HG02884 (cell line): ENCODE measurements at regions not wholly inside any gene's neighbourhood (a gene's known extent, or its start where the extent isn't known, plus 50 kb on each side); places are given as distances from the start of the nearest gene placed in this dataset.

Experiments
- ATAC-seq: cut with Tn5 transposase; IDR thresholded peaks from one replicate; pipeline ENCODE4 v1.9.1; 2021; ENCODE audit warnings: mild to moderate bottlenecking, moderate library complexity; ENCODE audit not compliant: unreplicated experiment

DNA sequence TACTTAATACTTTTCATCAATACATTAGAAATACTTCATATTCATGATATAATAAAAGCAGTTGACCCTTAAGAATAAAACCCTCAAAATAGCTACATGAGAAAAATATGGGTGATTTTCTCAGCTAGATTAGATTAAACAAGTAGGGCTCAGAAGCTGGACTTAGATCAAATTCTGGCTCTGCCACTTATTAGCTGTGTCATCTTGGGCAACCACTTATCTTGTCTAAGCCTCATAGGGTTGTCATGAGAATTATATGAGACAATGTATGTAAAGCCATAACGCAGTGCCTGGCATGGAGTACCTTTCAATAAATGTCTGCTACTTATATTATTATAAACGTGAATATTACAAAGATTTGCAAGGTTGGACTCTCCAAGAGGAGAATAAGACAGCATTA lies 84.3 kb upstream of the PGRMC2 start:
- ATAC-seq = no peak

DNA sequence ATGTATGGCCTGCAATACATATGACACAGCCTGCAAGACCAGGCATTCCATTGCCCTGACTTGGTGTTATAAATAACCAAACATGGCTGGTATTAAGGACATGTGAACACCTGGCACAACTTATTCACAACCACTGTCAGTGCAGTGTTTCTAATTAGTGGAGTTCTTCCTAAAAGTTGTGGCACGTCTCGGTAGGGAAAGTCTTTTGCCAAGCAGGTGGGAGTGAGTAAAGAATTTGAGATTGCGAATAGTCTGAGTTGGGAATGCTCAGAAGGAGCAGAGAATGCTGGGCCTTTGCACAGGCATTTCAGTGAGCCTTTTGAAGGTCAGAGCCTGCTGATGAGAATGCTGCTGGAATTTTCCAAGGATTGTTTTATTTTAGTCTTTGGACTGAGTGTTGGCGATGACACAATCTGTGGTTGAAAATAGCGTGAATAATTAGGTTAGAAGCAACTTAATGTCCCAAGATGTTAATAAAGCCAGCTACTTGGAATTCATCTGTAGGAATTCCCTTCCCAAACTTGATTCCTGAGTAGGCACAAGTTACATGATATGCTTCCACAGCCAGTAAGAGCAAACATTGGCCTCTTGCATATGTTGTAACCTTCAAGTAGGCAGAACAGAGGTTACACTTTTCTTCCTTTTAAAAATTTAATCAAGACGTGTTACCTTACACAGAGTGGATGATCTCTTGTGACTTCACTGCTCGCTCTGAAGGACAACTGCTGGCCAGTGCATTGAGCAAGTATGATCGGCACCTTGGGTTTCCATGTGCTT lies 83.6 kb upstream of the PGRMC2 start:
- no peak for ATAC-seq

DNA sequence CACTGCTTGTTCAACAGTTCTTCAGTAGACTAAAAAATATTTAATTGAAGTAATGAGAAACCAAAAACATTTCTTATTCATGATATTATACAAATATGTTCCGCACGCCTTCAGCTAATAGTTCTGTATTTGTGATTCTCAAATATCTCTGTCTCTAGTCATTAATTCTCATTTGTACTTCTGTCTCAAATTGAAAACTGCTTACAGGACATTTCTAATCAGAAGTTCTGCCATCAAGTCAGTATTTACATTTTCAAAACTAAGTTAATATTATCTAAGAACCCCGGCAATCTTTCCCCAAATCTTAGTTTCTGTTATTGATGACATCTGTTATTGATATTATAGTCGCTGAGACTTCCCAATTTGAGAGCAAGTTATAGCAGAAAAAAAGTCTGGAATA lies 78.6 kb upstream of the PGRMC2 start:
- no peak for ATAC-seq

DNA sequence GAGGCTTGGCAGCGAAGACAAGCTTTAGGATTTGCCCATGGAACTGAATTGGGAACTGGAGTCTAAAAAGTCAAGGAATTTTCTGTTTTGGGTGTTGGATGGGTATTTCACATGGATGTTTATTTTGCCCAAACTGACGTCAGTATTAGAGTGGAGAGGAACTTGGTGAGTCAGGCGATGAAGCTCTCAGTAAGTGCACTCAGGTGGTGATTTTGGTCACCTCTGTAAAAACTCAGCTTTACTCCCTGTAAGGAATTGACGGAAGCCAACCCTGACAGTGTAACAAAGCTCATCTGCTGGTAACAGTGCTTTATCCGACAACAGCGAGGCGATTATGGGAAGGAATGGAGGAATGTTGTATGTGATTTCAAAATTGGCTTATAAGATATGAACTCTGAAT lies 77.0 kb upstream of the PGRMC2 start:
- no peak for ATAC-seq

DNA sequence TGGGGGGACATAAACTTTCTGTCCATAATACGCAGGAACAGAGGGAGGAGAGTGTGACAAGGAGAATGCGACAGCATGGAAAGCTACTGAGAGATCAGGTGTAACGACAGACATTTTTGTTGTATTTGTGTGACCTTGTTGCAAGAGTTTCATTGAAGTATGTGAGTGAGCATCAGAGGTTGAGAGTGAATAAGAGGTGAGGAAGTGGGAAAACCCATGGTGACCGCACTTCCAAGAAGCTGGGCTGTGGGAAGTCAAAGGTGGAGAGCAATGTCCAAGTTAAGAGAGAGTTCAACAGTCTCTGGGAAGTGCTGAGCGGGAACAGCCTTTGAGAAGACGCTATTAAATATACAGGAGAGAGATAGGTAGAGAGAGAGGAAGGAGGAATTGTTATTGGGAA lies 76.4 kb upstream of the PGRMC2 start:
- ATAC-seq = no peak

DNA sequence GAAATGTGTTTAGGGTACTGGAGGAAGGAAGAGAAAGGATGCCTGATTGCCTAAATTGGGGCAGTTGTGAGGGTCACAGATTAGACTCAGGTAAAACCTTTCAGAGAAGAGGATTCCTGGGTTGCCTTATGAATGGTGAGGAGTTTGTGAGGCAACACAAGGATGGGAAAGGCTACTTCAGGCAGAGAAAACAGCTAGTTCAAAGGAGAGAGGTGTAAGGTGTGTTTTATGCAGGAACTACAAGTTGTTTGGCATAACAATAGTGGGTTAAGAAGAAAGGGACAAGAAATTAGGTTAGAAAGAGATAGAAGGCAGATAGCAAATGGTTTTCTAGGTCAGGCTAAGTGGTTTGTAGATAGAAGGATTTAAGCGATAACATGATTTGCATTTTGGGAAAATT lies 75.1 kb upstream of the PGRMC2 start:
- ATAC-seq = no peak

DNA sequence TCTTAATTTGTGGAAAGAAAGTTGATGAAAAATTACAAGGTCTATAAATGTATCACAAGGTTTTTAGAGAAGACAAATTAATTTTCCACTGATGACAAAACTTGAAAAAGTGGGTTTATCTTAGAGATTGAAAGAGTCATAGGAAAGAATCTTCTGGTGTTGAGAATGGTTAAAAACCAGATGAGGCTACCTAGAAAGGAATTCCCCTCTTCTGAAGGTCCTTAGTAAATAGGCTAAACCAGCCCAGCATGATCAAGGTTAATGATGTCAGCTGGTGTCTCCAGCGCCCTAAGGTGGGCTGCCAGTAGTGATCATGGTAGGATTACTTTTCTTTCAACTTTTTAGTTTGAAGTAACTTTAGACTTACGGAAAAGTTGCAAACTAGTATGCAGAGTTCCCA lies 71.8 kb upstream of the PGRMC2 start:
- ATAC-seq = no peak

DNA sequence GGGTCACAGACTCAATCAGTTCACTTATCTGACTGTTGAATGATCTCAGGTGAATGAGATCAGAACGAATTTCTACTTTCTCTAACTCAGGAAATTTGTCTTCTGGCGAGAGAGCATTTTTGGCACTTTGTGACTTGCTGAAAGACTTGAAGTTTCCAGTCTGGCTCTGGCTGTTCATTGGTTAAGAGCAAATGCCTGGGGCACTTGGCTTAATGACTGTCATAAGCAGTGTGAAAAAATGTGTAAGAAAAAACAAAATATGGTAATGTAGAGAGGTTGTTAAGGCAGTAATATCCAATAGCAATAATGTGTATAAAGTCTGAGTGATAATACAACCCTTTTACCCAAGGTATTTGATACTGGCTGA lies 71.3 kb upstream of the PGRMC2 start:
- ATAC-seq = no peak

DNA sequence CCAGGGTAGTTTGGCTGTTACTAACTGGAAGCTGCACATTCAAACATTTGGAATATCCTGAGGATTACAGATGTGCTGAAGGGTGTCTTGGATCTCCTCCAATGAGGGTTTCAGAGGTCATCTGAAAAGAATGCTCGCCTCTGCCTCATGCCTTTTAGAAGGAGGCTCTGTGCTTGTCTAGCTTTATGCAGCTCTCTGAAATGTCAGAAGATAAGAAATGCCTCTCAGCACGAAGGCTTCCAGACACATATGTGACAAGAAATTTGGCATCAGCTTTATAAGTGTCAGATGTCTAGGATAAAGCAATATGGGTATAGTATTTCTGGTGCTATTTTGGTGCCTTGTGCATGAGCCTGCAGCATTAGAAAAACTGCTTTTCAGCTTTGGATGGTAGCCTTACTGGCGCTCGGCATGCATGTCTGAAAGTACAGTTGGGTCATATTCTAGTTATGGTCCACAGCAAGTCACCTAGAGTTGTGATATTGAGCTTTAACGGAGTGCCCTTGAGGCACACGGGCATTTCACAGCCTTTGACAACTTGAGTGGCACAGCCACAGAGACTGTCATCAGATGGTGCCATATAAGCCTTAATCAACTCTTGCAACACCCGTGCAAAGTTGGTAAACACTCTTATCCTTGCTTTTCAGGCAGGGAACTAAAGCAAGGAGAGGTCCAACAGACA lies 70.8 kb upstream of the PGRMC2 start:
- ATAC-seq = no peak

DNA sequence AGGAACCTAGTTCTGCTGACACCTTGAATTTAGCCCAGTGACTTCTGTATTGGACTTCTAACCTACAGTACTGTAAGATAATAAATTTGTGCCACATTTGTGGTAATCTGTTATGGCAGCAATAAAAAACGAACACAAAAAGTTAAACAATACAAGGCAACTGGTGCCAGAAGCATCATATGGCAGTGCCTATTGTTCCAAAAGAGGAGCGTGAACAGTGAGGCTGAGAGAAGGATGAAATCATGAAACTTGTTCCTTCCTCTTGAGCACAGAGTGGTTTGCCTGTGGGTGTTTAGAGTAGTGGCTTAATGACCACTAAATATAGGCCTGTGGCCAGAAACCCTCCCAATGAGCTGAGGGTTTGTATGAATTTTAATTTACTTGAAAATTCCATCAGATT lies 69.7 kb upstream of the PGRMC2 start:
- ATAC-seq = no peak

DNA sequence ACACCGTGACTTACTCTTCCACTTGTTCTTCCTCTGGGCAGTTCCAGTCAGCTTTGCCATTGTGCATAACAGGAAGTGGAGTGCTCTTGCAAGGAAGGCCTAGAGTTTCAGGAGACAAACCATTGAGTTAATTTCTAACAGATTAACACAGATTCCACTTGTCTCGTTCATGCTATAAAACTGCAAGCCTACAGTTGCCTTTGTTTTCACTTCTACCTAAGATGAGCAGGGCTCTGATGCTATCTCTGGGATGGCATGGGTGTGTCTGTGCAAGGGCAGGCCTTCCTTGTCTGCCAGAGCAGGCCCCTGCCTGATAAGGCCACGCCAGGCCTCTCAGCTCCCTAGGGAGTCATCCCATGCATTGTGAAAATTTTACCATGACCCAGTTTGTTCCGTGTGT lies 67.7 kb upstream of the PGRMC2 start:
- no peak for ATAC-seq

DNA sequence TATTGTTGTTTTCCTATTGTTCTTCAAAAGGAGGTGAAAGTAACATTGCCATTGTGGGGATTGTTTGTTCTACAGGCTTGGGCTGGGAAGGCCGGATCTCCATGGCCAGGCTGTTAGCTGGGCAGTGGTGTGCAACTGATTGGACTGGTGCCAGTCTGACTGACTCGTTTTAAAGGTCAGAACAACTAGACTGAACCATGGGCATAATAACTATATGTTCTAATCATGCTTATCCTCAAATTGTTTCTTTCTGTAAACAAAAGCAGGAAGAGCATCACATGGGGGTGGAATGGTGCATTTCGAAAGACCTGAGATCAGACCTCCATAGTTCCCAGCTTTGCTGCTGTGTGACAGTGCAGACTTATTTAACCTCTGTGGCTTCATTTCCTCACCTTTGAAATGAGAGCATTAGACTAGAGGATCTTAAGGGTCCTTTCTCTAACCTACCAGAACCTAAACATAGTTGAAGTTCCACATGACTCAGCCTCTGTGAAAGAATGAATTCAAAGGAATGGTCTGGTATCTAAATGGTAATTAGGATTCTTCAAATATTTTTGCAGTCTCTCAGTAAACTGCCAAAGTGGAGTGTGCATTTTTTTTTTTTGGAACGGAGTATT lies 66.7 kb upstream of the PGRMC2 start:
- no peak for ATAC-seq

DNA sequence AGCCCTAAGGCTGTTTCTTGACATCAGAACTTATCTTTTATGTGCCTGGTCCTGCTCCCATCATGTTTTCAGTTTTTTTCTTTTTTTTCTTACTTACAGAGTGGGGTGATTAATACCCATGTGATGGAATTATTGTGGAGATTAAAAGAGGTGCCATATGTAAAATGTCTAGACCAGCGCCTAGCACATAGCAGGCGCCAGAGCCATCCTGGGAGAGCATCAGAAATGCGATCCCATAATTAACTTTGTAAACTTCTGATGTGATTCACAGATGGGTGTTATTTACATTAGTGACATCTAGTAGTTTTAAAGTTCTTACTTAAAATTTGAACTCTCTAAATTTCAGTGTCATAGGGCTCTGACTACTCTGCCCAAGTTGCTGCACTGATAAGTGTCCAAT lies 66.2 kb upstream of the PGRMC2 start:
- no peak for ATAC-seq

DNA sequence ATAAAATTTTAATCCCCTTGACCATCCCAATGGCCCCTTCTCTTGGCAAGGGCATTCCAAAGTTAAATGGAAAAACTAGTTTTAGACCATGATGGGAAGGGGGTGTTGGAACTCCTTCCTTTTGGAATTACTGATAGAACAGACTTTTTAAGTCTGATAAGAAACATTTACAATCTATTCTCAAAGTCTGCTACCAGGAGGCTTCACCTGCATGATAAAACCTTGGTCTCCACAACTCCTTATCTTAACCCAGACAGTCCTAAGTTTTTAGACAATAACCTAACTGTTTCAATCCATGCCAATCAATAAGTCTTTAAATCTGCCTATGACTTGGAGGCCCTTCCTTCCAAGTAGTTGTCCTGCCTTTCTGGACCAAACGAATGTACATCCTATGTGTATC lies 63.9 kb upstream of the PGRMC2 start:
- ATAC-seq = no peak

DNA sequence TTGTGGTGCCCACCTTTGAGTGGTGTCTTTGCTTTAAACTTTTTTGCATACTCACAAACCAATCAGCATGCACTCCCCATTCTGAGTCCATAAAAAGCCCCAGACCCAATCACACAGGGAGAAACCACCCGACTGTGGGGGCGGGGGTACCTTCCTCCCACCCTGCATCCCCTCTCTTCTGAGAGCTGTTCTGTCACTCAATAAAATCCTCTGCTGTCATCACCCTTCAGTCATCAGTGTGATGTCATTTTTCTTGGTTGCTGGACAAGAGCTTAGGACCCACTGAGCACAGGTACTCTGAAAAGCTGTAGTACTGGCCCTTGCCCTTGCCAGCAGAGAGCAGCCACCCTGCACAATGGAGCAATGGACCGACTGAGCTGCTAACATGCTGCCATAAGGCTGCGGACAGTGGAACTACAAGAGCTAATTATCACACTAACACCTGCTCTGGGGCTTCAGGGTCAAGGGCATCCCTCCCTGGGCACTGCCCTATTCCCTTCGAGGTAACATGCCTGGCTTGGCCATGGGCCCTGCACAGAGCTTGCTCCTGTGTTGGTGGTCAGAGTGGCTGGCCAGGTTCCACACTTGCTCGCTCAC lies 62.9 kb upstream of the PGRMC2 start:
- ATAC-seq = no peak

DNA sequence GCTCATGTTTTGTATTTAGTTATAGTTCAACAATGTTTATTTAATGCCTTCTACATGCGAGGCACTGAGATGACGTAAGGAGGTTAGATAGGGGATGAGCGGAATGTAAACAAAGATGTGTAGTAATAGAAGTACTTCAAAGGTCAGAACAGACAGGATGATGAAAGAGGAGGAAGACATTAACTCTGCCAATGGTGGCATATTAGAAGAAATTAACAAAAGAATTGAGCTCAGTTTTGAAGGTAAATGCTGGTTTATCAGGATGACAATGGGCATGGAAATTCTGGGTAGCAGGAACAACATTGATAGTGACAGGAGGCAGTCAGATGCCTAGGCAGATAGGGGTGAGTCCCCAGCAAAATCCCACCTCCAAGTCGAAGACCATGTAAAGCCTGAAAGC lies 62.3 kb upstream of the PGRMC2 start:
- no peak for ATAC-seq

DNA sequence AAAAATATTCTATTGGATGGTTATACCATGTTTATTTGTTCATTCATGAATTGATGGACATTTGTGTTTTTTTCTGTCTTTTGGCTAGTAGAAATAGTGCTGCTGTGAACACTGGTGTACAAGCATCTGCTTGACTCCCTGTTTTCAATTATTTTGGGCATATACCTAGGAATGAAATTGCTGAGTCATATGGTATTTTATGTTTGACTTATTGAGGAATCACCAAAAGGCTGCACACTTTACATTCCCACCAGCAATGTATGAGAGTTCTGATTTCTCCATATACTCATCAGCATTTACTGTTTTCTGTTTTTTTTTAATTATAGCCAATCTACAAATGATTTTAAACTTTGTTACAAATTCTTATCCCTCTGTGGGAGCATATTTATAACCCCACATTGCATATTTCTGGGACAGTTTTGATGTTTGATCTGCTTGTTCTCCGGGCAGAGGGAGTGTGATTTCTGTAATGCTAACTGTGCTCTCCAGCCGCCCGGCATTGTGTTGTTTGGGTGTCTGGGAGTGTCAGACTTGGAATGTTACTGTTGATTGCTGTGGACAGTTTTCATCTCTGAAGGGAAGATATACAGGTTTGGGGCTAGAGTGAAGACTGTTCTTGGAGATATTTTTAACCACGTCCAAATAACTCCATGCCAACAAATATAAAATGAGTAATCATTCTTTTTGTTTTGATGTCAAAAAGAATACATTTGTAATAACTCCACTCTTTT lies 60.5 kb upstream of the PGRMC2 start:
- no peak for ATAC-seq

DNA sequence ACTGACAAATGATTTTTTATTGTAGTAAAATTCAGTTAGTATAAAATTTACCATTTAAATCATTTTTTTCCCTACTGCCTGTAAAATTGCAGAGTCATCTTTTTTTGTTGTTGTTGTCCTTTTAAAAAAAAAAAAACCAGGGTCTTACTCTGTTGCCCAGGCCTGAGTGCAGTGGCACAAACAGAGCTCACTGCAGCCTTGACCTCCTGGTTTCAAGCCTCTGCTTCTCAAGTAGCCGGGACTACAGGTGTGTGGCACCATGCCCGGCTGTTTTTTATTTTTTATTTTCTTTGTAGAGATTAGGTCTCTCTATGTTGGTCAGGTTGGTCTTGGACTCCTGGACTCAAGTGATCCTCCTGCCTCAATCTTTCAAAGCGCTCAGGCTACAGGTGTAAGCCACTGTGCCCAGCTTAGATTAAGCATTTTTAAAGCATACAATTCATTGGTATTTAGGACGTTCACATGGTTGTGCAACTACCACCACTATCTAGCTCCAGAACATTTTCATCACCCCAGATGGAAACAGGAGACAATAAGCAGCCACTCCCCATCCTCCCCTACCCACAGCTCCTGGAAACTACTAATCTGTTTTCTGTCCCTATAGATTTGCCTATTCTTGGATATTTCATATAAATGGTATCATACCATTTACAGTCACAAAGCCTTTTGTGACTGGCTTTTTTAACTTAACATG lies 59.7 kb upstream of the PGRMC2 start:
- ATAC-seq = no peak

DNA sequence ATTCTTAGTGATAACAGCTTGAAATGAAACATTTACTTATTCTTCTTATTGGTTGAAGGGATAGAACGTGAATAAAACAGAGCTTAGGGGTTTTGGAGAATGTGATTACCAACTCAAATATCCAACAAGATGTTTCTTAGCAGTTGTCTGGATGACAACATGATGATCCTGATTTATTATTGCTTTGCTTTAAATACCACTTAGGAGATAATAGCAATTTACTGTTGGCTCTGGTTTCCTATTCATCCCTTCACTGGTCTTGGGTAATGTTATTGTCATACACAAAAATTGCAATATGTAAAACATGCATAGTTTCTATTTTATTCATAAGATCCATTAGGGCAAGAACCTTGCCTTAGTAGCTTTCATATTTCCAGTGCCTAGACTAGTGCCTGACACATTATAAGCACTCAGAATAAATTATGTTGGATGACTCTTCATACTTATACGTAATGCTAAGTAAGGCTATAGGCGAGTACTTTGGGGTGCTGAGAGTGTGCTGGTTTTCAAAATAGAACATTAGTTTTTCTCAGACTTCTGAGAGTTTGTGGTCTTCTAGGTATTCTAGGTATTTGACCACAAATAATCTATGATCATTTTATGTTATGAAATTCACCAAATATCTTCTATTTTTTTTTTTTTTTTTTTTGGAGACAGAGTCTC lies 58.6 kb upstream of the PGRMC2 start:
- no peak for ATAC-seq

DNA sequence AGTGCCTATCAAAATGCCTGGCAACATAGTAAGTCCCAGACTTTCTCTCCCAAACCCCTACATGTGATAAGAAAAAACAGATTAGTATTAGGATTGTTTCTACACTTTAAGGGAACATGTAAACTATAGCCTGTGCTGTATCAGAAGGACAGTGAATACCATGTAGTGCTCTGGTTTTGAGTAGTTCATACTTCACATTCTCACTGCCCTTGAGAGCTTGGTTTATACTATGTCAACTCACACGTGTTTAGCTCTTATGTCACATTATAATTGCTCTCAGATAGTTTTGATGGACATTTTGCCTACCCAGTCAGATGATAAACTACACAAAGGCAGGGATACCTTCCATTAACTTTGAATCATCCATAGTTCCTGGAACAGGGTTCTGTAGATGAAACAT lies 58.0 kb upstream of the PGRMC2 start:
- no peak for ATAC-seq
